Neuron (in vitro differentiated cells): ENCODE measurements at regions not wholly inside any gene's neighbourhood (a gene's known extent, or its start where the extent isn't known, plus 50 kb on each side); places are given as distances from the start of the nearest gene placed in this dataset.
"Not testable (repeated sequence)": the region's sequence is repeated elsewhere in the genome, so short reads cannot be mapped to it uniquely, and the experiment has no call there.

Source experiments
- H2AFZ ChIP-seq: one replicate; pipeline ENCODE4 v1.6.1; 2013; ENCODE audit warnings: low read depth, mild to moderate bottlenecking, inconsistent platforms, low read length, moderate library complexity
- H3K27me3 ChIP-seq: one replicate; pipeline ENCODE4 v1.6.1; 2013; ENCODE audit warnings: low read length; ENCODE audit not compliant: insufficient read depth
- H3K36me3 ChIP-seq: one replicate; pipeline ENCODE4 v1.6.1; 2013; ENCODE audit warnings: low read length; ENCODE audit not compliant: insufficient read depth
- H3K4me1 ChIP-seq: one replicate; pipeline ENCODE4 v1.6.1; 2013; ENCODE audit warnings: low read length; ENCODE audit not compliant: insufficient read depth
- H3K4me3 ChIP-seq: 2 replicates; pipeline ENCODE4 v1.5.1; 2013; ENCODE audit warnings: mild to moderate bottlenecking, low read length, moderate library complexity
- H3K9me3 ChIP-seq: one replicate; pipeline ENCODE4 v1.6.1; 2013; ENCODE audit warnings: low read length

DNA sequence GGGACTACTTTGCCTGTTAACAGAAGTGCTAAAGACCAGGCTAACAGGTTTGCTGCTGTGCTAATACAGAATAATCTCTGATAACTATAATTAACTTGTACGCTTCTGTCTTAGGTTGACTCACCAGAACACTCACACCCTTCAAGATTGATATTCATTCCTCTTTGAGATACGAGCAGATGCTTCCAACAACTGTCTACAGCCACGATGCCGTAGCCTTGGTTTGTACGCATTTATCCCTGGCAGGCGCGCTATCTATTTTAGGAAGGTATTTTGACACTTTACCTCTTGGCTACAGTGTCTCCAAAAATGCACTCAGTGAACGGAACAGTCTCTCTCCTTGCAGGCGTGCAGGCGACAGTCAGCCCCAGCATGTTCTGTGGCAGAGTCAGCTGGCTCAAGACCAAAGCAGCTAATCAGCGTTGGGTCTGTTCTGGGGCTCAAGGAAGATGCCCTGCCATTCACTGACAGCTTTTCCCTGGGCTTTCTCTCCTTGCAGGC lies 146.4 kb upstream of the PRICKLE1 start:
- no peaks in the 10 kb centered on the region for H3K9me3 ChIP-seq
- H3K27me3 ChIP-seq: no peaks in the 10 kb centered on the region
- no peak overlapping the region for H2AFZ ChIP-seq
- H3K4me1 ChIP-seq: no peaks in the 10 kb centered on the region
- H3K4me3 ChIP-seq: no peak overlapping the region
- no peaks in the 10 kb centered on the region for H3K36me3 ChIP-seq

DNA sequence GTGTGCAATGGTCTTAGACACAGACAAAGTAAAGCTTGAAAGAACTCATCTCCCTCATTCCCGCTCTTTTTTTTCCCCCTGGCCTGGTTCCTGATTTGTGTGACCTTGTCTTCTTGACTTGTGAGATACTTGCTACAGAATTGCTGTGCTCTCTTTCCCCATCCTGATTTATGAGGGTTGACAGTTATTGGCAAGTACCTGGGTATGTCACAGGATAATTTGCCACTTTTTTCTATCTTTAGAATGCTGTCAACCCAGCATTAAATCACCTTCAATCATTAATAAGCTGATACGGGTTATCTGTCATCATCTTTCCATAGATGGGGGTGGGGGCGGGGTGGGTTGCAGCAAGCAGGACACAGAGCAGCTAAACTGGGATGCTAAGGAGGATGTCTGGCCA lies 144.4 kb upstream of the PRICKLE1 start:
- Histone ChIP-seq H3K9me3 (no peaks in the 10 kb centered on the region), H2AFZ (no peak overlapping the region), H3K4me3 (no peak overlapping the region), H3K36me3 (no peaks in the 10 kb centered on the region), H3K27me3 (no peaks in the 10 kb centered on the region), H3K4me1 (peaks cover 4% of the 10 kb centered on the region)

DNA sequence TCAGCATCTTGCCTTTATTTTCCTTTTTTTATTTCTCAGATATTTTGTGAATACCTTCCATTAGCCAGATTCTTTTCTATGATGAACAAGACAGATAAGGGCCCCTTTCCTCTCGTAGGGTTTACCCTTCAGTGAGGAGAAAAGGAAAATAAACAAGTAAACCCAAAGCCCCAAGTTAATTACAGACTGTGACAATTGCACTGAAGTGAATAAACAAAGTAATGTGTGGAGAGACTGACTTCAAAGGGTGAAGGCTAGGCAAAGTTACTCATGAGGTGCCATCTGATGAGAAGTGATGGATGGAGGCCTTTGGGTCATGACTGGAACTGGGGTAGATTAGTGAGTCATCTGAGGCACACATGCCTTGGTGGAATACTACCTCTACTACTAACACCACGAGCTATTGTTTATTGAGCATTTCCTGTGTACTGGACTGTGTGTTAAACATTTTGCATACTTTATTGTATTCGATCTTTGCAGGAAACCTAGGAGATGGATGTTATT lies 143.4 kb upstream of the PRICKLE1 start:
- Histone ChIP-seq H2AFZ (no peak overlapping the region), H3K4me3 (no peak overlapping the region), H3K4me1 (peaks cover 4% of the 10 kb centered on the region), H3K9me3 (no peaks in the 10 kb centered on the region), H3K27me3 (no peaks in the 10 kb centered on the region), H3K36me3 (no peaks in the 10 kb centered on the region)

DNA sequence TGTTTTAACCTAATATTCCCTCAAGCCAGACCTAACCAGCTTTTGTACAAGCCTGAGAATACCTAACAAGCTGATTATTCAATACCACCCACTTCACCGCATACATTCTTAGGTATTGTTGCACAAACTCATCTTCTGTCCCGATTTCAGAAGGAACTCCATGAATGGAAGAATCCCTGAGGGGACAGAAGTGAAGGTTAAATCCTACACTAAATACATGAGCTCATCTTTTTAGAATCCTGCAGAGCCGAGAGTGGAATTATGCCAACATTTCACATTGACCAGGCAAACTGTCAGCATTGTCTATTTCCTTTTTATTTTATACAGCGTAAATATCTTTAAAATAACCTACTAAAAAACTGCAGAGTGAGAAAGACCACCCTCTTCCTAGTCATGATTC lies 140.7 kb upstream of the PRICKLE1 start:
- Histone ChIP-seq H3K27me3 (no peaks in the 10 kb centered on the region), H3K9me3 (peaks cover 2% of the 10 kb centered on the region), H2AFZ (no peak overlapping the region), H3K4me1 (peaks cover 4% of the 10 kb centered on the region), H3K4me3 (no peak overlapping the region), H3K36me3 (no peaks in the 10 kb centered on the region)

DNA sequence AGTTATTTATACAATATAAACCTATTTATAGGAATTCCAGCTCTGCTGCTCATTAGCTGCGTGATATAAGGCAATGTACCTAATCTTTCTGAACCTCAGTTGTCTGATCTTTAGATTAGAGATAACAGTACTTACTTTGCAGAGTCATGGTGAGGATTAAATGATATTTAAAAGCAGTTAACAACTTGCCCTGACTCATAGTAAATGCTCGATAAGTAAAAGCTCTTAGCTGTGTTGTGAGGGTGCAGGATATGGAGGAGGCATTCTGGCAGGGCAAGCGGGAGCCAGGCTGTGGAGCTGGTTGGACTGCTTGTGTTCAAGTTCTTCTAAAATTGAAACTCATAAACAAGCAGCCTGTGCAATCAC lies 140.0 kb upstream of the PRICKLE1 start:
- Histone ChIP-seq H3K27me3 (no peaks in the 10 kb centered on the region), H3K4me1 (peaks cover 4% of the 10 kb centered on the region), H2AFZ (no peak overlapping the region), H3K4me3 (no peak overlapping the region), H3K36me3 (no peaks in the 10 kb centered on the region), H3K9me3 (peaks cover 2% of the 10 kb centered on the region)

DNA sequence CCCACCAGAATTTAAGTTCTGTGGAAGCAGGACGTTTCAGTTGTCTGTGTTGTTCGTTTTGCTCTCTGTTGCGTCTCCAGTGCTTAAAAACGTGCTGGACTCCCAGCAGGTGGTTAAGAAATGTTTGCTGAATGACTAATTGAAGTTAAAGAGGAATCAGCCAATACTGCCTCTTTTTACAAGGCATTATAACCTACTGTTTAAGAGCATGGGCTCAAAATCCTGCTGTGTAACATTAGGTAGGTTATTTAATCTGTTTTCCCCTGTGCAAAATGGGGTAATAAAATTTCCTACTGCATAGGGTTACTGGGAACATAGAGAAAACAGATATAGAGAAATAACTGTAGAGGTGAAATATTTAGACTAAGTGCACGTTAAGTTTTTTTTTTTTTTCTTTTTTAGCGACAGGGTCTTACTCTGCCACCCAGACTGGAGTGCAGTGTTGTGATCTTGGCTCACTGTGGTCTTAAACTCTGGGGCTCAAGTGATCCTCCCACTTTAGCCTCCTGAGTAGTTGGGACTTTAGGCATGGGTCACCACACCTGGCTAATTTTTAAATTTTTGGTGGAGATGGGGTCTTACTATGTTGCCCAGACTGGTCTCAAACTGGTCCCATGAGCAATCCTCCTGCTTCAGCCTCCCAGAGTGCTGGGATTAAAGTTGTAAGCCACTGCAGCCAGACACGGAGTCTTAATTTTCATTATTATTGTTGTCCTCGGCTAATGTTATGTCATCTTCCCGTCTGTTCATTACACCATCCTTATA lies 139.4 kb upstream of the PRICKLE1 start:
- H2AFZ ChIP-seq: no peak overlapping the region
- no peaks in the 10 kb centered on the region for H3K27me3 ChIP-seq
- H3K9me3 ChIP-seq: peaks cover 2% of the 10 kb centered on the region
- no peaks in the 10 kb centered on the region for H3K36me3 ChIP-seq
- H3K4me1 ChIP-seq: peaks cover 4% of the 10 kb centered on the region
- H3K4me3 ChIP-seq: no peak overlapping the region

DNA sequence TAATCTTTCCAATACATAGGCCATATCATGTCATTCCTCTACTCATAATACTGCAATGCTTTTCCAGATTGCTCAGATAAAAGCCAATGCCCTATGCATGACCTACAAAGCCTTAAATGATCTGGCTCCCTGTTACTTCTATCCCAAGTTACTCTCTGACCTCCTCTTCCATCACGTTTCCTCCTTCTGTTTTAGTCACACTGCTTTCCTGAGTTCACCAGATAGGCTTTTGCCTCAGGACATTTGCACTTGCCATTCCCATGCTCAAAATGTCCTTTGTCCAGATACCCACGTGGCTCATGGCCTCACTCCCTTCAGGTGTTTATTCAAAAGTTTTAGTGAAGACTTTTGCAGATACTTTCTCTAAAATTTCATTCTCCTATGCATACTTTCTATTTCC lies 138.7 kb upstream of the PRICKLE1 start:
- Histone ChIP-seq H3K4me3 (no peak overlapping the region), H2AFZ (no peak overlapping the region), H3K36me3 (no peaks in the 10 kb centered on the region), H3K9me3 (peaks cover 2% of the 10 kb centered on the region), H3K27me3 (no peaks in the 10 kb centered on the region), H3K4me1 (peaks cover 4% of the 10 kb centered on the region)

DNA sequence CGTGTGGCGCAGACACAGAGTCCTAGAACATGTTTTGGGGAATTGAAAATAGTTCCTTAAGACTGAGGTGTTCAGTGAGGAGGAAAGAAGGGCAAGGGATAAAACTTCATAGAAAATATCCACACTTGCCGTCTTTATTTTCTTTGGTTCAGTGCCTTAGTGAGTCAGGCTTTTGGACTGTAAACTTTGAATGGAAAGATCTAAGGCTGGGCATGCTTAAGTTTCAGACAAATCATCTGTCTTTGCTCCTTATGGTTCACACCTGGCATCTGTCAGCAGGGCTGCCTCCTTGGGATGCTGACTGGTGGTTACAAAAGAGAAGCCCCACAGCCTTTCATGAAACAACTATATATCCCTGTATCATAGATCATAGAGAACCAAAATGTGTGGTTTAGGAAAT lies 136.3 kb upstream of the PRICKLE1 start:
- H3K27me3 ChIP-seq: no peaks in the 10 kb centered on the region
- H3K9me3 ChIP-seq: peaks cover 2% of the 10 kb centered on the region
- H3K4me1 ChIP-seq: peaks cover 4% of the 10 kb centered on the region
- no peak overlapping the region for H2AFZ ChIP-seq
- no peak overlapping the region for H3K4me3 ChIP-seq
- no peaks in the 10 kb centered on the region for H3K36me3 ChIP-seq

DNA sequence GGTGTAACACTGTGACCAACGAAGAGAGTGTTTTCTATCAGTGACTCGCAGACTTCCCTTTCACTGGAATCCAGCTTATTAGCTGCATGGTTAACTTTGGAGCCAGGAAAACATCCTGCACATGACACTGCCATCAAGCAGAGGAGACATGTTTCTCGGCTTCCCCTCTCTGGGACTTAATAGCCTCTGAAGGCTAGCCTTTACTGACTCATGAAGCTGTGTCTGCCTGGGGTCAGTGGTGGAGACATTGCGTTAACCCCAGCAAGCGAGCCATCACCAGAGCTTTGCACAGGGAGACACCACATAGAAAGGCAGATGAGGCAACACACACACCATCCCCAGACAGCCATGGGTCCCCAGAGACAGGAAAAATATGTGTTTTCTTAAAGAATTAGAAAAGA lies 126.9 kb upstream of the PRICKLE1 start:
- Histone ChIP-seq H3K27me3 (no peaks in the 10 kb centered on the region), H3K36me3 (no peaks in the 10 kb centered on the region), H2AFZ (no peak overlapping the region), H3K9me3 (peaks cover 1% of the 10 kb centered on the region), H3K4me3 (no peak overlapping the region), H3K4me1 (no peaks in the 10 kb centered on the region)

DNA sequence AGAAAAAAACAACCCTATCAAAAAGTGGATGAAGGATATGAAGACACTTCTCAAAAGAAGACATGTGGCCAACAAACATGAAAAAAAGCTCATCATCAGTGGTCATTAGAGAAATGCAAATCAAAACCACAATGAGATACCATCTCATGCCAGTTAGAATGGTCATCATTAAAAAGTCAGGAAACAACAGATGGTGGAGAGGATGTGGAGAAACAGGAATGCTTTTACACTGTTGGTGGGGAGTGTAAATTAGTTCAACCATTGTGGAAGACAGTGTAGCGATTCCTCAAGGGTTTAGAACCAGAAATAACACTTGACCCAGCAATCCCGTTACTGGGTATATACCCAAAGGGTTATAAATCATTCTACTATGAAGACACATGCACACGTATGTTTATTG lies 124.0 kb upstream of the PRICKLE1 start:
- not testable (repeated sequence) for H3K9me3 ChIP-seq, H2AFZ ChIP-seq, H3K36me3 ChIP-seq, H3K27me3 ChIP-seq, H3K4me1 ChIP-seq, H3K4me3 ChIP-seq

DNA sequence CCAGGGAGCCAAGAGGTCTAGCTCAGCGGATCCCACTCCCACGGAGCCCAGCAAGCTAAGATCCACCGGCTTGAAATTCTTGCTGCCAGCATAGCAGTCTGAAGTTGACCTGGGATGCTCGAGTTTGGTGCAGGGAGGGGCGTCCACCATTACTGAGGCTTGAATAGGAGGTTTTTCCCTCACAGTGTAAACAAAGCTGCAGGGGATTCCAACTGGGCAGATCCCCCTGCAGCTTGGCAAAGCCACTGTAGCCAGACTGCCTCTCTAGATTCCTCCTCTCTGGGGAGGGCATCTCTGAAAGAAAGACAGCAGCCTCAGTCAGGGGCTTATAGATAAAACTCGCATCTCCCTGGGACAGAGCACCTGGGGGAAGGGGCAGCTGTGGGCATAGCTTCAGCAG lies 118.8 kb upstream of the PRICKLE1 start:
- H3K4me1 ChIP-seq, H2AFZ ChIP-seq, H3K9me3 ChIP-seq, H3K4me3 ChIP-seq, H3K27me3 ChIP-seq, H3K36me3 ChIP-seq: not testable (repeated sequence)

DNA sequence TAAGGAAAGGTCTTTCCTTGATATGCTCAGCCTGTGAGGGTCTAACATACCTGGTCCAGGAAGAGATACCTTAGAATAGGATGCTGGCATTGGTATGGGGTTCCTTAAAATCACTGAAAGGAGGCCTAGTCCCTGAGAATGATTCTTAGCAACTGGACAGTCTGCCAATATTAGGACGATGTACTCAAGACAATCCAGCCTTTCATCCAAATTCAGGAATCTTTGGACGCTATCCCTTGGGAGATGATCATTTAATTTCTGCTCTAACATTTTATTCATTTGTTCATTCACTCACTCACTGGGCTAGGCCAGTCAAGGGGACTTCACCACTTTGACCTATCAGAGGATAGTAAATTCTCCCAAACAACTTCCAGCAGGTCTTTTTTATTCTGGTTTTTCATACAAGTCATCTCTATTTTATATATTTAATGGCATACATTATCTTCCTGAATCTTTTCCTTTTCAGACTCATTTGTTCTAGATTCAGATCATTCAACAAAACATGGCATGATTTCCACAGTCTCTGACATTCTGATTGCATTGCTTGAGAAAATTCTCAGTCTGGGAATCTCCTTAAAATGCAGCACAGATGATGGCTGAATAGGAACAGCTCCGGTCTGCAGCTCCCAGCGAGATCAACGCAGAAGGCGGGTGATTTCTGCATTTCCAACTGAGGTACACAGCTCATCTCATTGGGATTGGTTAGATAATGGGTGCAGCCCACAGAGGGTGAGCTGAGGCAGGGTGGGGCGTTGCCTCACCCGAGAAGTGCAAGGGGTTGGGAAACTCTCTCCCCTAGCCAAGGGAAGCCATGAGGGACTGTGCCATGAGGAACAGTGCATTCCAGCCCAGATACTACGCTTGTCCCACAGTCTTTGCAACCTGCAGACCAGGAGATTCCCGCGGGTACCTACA lies 118.0 kb upstream of the PRICKLE1 start:
- H3K36me3 ChIP-seq: no peaks in the 10 kb centered on the region
- peaks cover 5% of the 10 kb centered on the region for H3K4me1 ChIP-seq
- no peak overlapping the region for H2AFZ ChIP-seq
- H3K9me3 ChIP-seq: no peaks in the 10 kb centered on the region
- no peaks in the 10 kb centered on the region for H3K27me3 ChIP-seq
- H3K4me3 ChIP-seq: no peak overlapping the region

DNA sequence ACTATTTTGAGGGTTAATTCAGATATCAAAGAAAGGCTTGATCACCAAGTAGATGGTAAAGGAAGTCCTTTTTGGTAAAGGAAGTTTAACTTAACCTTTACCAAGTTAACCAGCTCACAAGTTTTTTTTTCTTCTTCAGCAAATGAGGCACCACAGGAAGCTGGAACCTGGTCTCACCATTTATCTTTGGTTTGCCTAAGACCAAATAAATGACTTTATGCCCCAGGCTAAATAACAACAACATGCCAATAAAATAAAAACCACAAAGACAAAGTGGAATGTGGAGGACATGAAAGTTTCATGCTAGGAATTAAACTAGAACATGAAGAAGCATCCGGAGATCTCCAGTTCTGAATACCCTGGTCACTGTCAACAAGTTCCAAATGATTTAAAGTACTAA lies 116.8 kb upstream of the PRICKLE1 start:
- Histone ChIP-seq H3K9me3 (no peaks in the 10 kb centered on the region), H2AFZ (no peak overlapping the region), H3K4me1 (peaks cover 5% of the 10 kb centered on the region), H3K27me3 (no peaks in the 10 kb centered on the region), H3K4me3 (no peak overlapping the region), H3K36me3 (no peaks in the 10 kb centered on the region)
